Stomach (tissue), 4 donors: ENCODE measurements at regions not wholly inside any gene's neighbourhood (a gene's known extent, or its start where the extent isn't known, plus 50 kb on each side); places are given as distances from the start of the nearest gene placed in this dataset.

ENCODE experiments used
- POLR2AphosphoS5 ChIP-seq, 3 donors: sonication (generic); formaldehyde crosslinking; IDR thresholded peaks; one replicate each; pipeline ENCODE4 v1.6.1; 2016; ENCODE audit warnings: antibody characterized with exemption in 3 of 3
- TF ChIP-seq, protein P1 (sequence below), 7 experiments: fragments of 450-650 bp in 4 of 7; fragments of 200-600 bp in 3 of 7; sonication (generic) in 3 of 7; IDR thresholded peaks; one replicate each; pipeline ENCODE4 v1.5.1; 2016 to 2019; ENCODE audit warnings: antibody characterized with exemption in 7 of 7, control low read depth in 2 of 7, mild to moderate bottlenecking in 1 of 7

DNA sequence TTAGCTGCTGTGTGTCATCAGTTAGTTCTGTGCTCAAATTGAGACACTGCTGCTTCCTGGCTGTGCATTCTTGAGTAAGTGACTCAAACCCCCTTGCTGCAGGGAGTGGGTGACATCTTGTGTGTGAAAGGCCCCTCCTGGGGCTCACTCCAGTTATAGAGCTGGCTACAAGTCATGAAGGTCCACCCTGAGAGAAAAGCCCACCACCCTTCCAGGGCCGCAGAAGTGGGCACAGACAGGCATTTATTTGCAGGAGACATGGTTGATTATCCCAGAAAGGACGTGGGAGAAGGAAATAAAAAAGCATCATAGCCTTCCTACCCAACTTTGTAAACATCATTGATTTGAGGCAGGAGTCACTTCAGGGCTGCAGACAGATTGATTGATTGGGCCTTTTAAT is 550.6 kb downstream of the MATN1 start:
- TF ChIP-seq, protein P1, sequence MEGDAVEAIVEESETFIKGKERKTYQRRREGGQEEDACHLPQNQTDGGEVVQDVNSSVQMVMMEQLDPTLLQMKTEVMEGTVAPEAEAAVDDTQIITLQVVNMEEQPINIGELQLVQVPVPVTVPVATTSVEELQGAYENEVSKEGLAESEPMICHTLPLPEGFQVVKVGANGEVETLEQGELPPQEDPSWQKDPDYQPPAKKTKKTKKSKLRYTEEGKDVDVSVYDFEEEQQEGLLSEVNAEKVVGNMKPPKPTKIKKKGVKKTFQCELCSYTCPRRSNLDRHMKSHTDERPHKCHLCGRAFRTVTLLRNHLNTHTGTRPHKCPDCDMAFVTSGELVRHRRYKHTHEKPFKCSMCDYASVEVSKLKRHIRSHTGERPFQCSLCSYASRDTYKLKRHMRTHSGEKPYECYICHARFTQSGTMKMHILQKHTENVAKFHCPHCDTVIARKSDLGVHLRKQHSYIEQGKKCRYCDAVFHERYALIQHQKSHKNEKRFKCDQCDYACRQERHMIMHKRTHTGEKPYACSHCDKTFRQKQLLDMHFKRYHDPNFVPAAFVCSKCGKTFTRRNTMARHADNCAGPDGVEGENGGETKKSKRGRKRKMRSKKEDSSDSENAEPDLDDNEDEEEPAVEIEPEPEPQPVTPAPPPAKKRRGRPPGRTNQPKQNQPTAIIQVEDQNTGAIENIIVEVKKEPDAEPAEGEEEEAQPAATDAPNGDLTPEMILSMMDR (IDR thresholded peaks at IDR 0.05) = no peak
- TF ChIP-seq POLR2AphosphoS5 (IDR thresholded peaks at IDR 0.05) = no peak
